Forelimb muscle (tissue), 1 donor: ENCODE measurements at regions not wholly inside any gene's neighbourhood (a gene's known extent, or its start where the extent isn't known, plus 50 kb on each side); places are given as distances from the start of the nearest gene placed in this dataset.

Experiments used
- DNase-seq: peaks from one replicate; pipeline ENCODE4 v3.0.0-alpha.2; 2013; ENCODE audit warnings: low read depth

GRCh38 chr10:131445623-131446022 is 134.1 kb upstream of the TCERG1L start:
- DNase-seq: no peak

GRCh38 chr10:131446171-131446570 is 134.7 kb upstream of the TCERG1L start:
- no peak for DNase-seq

GRCh38 chr10:131448171-131448570 is 136.7 kb upstream of the TCERG1L start:
- DNase-seq: no peak

- DNase-seq: no peak
Observed at GRCh38 chr10:131448883-131449282, 137.4 kb upstream of the TCERG1L start.

- no peak for DNase-seq
Observed at GRCh38 chr10:131450216-131450765, 138.8 kb upstream of the TCERG1L start.

GRCh38 chr10:131451407-131452015 is 140.0 kb upstream of the TCERG1L start:
- no peak for DNase-seq

- peak; percentile 73 for DNase-seq
Observed at GRCh38 chr10:131452926-131453720, 141.6 kb upstream of the TCERG1L start.

GRCh38 chr10:131453721-131454634 is 142.5 kb upstream of the TCERG1L start:
- DNase-seq: peak; percentile 68

- DNase-seq: no peak
Observed at GRCh38 chr10:131456411-131456810, 144.9 kb upstream of the TCERG1L start.

- no peak for DNase-seq
Observed at GRCh38 chr10:131461093-131461492, 149.6 kb upstream of the TCERG1L start.

- DNase-seq: no peak
Observed at GRCh38 chr10:131464789-131465188, 153.3 kb upstream of the TCERG1L start.

- DNase-seq: no peak
Observed at GRCh38 chr10:131469551-131469950, 158.0 kb upstream of the TCERG1L start.

GRCh38 chr10:131473645-131474044 is 162.1 kb upstream of the TCERG1L start:
- DNase-seq: no peak

GRCh38 chr10:131474416-131474815 is 162.9 kb upstream of the TCERG1L start:
- DNase-seq: no peak

- no peak for DNase-seq
Observed at GRCh38 chr10:131475043-131475442, 163.5 kb upstream of the TCERG1L start.

- DNase-seq: no peak
Observed at GRCh38 chr10:131475803-131476202, 164.3 kb upstream of the TCERG1L start.

- DNase-seq: no peak
Observed at GRCh38 chr10:131477457-131478121, 166.1 kb upstream of the TCERG1L start.

- no peak for DNase-seq
Observed at GRCh38 chr10:131478377-131478989, 167.0 kb upstream of the TCERG1L start.

- no peak for DNase-seq
Observed at GRCh38 chr10:131480066-131480465, 168.5 kb upstream of the TCERG1L start.

- DNase-seq: no peak
Observed at GRCh38 chr10:131480861-131481260, 169.3 kb upstream of the TCERG1L start.

GRCh38 chr10:131485732-131486131 is 174.2 kb upstream of the TCERG1L start:
- DNase-seq: no peak
